ENCODE measurements at regions not wholly inside any gene's neighbourhood (a gene's known extent, or its start where the extent isn't known, plus 50 kb on each side); places are given as distances from the start of the nearest gene placed in this dataset.

- H3K4me3 ChIP-seq (ENCODE audit: low read length): no peak overlapping the region
- TF ChIP-seq CTCF (IDR thresholded peaks at IDR 0.05; ENCODE audit: insufficient read depth, low read depth, low read length, missing control alignments): no peak
- no peak for DNase-seq (ENCODE audit: low read depth)
These were observed 321.9 kb downstream of the ZPLD1 start for GRCh38 chr3:102756706-102757105.

- DNase-seq (ENCODE audit: low read depth): no peak
- TF ChIP-seq CTCF (IDR thresholded peaks at IDR 0.05; ENCODE audit: insufficient read depth, low read depth, low read length, missing control alignments): no peak
- no peak overlapping the region for H3K4me3 ChIP-seq (ENCODE audit: low read length)
These were observed 323.1 kb downstream of the ZPLD1 start for GRCh38 chr3:102757950-102758349.

- no peak for DNase-seq (ENCODE audit: low read depth)
- TF ChIP-seq CTCF (IDR thresholded peaks at IDR 0.05; ENCODE audit: insufficient read depth, low read depth, low read length, missing control alignments): no peak
- no peak overlapping the region for H3K4me3 ChIP-seq (ENCODE audit: low read length)
These were observed 327.0 kb downstream of the ZPLD1 start for GRCh38 chr3:102761766-102762165.

- no peak overlapping the region for H3K4me3 ChIP-seq (ENCODE audit: low read length)
- no peak for TF ChIP-seq CTCF (IDR thresholded peaks at IDR 0.05; ENCODE audit: insufficient read depth, low read depth, low read length, missing control alignments)
- peak; percentile 29 for DNase-seq (ENCODE audit: low read depth)
These were observed 356.0 kb downstream of the ZPLD1 start for GRCh38 chr3:102790747-102791325.

- no peak overlapping the region for H3K4me3 ChIP-seq (ENCODE audit: low read length)
- no peak for DNase-seq (ENCODE audit: low read depth)
- TF ChIP-seq CTCF (IDR thresholded peaks at IDR 0.05; ENCODE audit: insufficient read depth, low read depth, low read length, missing control alignments): no peak
These were observed 357.1 kb downstream of the ZPLD1 start for GRCh38 chr3:102791641-102792589.

- DNase-seq (ENCODE audit: low read depth): no peak
- no peak overlapping the region for H3K4me3 ChIP-seq (ENCODE audit: low read length)
- TF ChIP-seq CTCF (IDR thresholded peaks at IDR 0.05; ENCODE audit: insufficient read depth, low read depth, low read length, missing control alignments): no peak
These were observed 362.0 kb downstream of the ZPLD1 start for GRCh38 chr3:102796804-102797203.
